Activated T-cell treated with anti-CD3 and anti-CD28 coated beads, Interleukin-2, amount 50 U/mL, for 4 hours (primary cell): ENCODE measurements at regions not wholly inside any gene's neighbourhood (a gene's known extent, or its start where the extent isn't known, plus 50 kb on each side); places are given as distances from the start of the nearest gene placed in this dataset.

Experiments
- ATAC-seq, 2 donors: fragments of 200-7000 bp; cut with Tn5 transposase; one replicate each; pipeline ENCODE4 v1.10.0; 2021
- DNase-seq: peaks from one replicate; pipeline ENCODE4 v3.0.0-alpha.2; 2020
- H3K27me3 Mint-ChIP-seq: one replicate; pipeline ENCODE4 v1.8.0; 2021; ENCODE audit warnings: low read depth, mixed read lengths
- H3K36me3 Mint-ChIP-seq: one replicate; pipeline ENCODE4 v1.8.0; 2022; ENCODE audit warnings: mixed read lengths; ENCODE audit not compliant: insufficient read depth
- H3K4me1 Mint-ChIP-seq: one replicate; pipeline ENCODE4 v1.8.0; 2021; ENCODE audit warnings: low read depth, mixed read lengths
- H3K4me3 Mint-ChIP-seq: one replicate; pipeline ENCODE4 v1.8.0; 2021; ENCODE audit warnings: mild to moderate bottlenecking, moderate library complexity, mixed read lengths
- H3K9me3 Mint-ChIP-seq: one replicate; pipeline ENCODE4 v1.8.0; 2021; ENCODE audit warnings: mixed read lengths

DNA sequence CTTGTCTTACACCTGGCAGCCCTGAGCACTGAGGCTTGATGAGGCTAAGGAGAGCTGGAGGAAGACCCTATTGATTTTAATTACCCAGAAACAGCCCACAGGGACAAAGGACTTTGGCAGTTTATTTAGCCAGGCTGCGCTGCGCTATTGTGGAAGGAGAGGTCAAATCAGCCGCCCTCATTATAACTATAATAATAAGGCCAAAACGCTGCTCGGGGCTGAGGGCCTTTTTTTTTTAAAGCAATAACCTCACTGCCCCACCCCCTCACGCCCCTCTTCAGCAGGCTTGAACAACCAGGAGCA is 60.6 kb upstream of the NKX1-1 start:
- H3K4me3 Mint-ChIP-seq = no peak overlapping the region
- no peaks in the 10 kb centered on the region for H3K4me1 Mint-ChIP-seq
- H3K9me3 Mint-ChIP-seq = peaks cover 13% of the 10 kb centered on the region
- no peaks in the 10 kb centered on the region for H3K36me3 Mint-ChIP-seq
- DNase-seq = no peak
- ATAC-seq = no peak
- H3K27me3 Mint-ChIP-seq = peaks cover 18% of the 10 kb centered on the region

DNA sequence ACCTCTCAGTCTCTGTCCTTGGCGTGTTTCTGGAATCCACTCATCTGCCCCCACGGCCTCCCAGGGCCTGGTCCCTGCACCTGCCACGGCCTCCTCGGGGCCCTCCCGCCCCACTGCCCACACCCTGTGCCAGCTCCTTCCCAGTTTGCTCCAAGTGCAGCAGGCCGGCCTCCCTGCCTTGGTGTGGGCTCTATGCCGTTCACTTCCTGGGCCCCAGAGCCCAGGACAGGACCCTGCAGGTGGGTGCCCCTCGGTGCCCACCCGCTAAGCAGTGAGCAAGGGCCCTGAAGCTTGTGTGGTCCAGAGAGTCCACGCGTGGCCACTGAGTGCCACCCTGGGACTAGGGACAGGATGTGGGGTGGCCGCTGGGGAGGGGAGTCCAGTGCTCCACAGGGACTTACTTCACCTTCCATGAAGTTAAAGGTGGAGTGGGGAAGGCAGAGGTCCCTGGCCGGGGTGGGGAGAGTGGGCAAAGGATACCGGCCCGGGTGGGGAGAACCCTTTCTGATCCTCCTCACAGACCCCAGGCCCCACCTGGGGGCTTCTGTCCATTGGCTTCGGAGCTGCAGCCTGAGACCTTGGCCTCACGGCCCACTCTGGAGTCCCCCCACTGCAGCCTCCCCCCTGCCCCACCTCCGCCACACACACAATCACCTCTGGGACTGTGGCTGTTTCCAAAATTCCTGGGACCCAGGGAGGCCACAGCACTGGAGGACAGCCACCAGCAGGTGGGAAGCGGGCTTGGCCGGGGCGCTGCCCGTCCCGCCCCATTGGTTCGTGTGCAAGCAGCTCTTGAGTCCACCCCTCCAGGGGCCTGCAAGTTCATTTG is 60.0 kb upstream of the NKX1-1 start:
- DNase-seq (no peak), ATAC-seq (no peak)
- Mint-ChIP-seq H3K27me3 (peaks cover 23% of the 10 kb centered on the region), H3K9me3 (peaks cover 13% of the 10 kb centered on the region), H3K36me3 (no peaks in the 10 kb centered on the region), H3K4me3 (no peak overlapping the region), H3K4me1 (no peaks in the 10 kb centered on the region)

DNA sequence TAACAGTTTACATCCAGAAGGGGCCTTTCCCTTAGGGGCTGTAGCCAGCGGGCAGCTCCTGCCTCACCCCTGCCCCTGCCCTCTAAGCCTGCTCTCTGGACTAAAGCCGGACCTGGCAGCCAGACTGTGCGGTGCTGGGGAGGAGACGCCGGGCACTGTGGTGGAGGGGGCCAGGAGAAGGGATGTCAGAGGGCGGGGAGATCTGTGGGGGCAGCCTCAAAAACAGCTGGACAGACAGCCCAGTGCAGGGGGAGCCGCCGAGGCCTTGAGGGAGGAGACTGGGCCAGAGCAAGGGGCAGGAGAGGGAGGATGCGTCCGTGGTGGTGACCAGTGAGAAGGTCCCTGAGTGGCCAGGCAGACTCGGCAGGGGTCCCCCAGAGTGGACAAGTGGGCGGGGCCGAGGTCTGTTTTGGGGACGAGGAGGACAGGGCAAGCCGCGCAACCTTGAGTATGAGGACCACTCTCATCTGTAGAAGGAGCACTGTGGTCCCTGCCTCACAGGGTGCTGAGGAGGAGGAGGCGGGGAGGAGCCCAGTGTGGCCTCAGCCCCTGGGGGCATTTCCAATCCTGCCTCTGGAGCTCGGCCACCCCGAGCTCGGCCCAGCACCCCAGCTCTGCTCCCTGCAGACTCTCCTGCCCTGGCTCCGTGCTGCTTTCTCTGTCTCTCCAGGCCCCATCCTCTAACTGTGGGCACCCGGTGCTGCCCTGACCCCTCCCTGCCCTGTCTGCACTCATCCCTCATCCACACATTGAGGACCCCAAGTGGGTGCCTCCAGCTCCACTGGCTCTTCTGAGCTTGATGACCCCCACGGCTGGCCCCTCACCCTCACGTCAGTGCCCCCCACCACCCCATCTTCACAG is 59.2 kb upstream of the NKX1-1 start:
- Mint-ChIP-seq H3K4me1 (no peaks in the 10 kb centered on the region), H3K9me3 (peaks cover 13% of the 10 kb centered on the region), H3K27me3 (peaks cover 25% of the 10 kb centered on the region), H3K36me3 (no peaks in the 10 kb centered on the region), H3K4me3 (no peak overlapping the region)
- DNase-seq (no peak), ATAC-seq (no peak)

DNA sequence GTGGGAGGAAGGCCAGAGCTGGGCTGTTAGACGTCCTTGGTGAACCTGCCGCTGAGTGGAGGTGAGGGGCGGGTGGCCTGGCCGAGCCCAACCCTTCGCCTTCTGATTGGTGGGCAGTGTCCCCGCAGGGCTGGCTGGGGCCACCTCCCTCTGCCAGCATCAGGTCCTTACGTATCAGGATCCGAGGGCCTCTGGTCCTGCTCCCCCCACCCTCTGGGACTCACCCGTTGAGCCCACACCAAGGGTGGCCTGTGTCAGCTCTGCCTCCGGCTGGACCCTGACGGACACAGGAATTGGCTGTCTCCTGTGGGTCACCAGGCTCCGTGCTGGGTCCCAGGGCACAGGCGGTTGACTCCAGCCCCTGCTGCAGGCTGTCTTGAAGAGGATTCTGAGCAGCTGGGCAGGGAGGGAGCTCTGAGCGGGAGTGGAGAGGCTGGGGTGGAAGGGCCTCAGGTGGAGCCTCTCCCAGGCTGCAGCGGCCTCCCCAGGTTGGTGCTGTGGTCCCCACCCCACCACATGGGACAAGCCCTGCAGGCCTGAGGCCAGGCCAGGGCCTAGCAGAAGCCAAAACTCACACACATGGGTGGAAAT is 58.4 kb upstream of the NKX1-1 start:
- peaks cover 13% of the 10 kb centered on the region for H3K9me3 Mint-ChIP-seq
- no peak for ATAC-seq
- H3K4me3 Mint-ChIP-seq = no peak overlapping the region
- H3K27me3 Mint-ChIP-seq = peaks cover 26% of the 10 kb centered on the region
- DNase-seq = no peak
- H3K4me1 Mint-ChIP-seq = no peaks in the 10 kb centered on the region
- H3K36me3 Mint-ChIP-seq = no peaks in the 10 kb centered on the region

DNA sequence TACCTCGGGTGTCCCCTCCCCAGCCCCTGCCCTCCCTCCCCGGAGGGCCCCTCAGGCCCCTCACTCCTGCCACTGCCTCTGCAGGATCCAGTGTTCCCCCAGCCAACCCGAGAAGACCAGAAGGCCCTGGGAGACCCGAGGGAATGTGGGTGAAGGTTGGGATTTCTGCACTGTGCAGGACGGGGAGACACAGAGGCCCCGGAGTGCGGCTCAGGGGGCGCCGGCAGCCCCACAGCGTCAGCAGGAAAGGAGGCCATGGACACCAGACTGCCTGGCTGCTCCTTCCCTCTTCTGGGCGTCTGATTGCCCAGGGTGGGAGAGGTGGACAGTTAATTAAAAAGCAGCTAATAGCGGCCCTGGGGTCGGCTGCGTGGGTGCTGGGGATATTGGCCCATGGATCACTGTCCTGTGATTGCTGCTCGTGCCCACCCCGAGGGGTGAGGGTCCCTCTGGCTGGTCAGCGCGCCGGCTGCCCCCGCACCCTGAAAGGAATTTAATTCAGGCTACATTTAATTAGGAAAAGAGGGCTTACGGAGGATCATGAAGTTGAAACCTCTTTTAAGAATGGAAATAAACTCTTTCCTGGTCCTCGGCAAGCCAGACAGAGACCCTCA is 57.8 kb upstream of the NKX1-1 start:
- H3K4me1 Mint-ChIP-seq = no peaks in the 10 kb centered on the region
- H3K9me3 Mint-ChIP-seq = peaks cover 13% of the 10 kb centered on the region
- ATAC-seq (no peak), DNase-seq (no peak)
- H3K27me3 Mint-ChIP-seq = peaks cover 29% of the 10 kb centered on the region
- H3K36me3 Mint-ChIP-seq = no peaks in the 10 kb centered on the region
- no peak overlapping the region for H3K4me3 Mint-ChIP-seq

DNA sequence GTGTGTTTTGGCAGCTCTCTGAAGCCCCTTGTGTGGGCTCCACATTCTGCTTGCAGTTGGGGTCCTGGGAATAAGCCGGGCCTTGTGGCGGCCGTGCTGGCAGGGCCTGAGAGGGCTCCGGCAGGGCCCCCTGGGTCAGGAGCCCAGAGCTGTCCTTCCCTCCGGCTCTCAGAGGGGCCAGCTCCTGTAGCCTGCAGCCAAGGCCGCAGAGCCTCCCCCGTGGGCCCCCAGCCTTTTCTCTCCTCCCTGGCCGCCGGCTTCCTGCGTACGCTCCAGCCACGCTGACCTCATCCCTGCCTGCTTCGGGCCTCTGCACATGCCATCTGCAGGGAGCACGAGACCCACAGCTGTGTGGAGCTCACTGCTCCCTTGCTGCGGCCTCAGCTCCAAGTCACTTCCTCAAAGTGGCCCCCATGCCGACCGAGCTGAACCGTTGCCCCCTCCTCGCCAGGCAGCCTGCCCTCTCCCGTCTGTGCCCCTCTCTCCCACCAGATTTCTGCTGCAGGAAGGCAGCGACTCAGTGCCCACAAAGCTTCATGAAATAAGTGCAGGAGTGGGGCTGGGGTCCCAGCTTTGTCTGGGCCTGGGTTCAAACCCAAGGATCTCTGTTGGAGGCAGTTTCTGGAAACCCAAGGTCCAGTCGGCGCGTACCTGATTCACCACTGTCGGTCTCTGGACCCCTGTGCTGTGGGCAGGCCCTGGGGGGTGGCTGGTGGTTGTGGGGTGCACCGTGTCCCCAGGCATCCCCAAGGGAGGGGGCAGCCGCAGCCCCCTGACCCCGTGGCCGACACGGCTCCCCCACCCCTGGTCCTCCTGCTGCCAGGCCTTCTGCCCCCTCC is 57.1 kb upstream of the NKX1-1 start:
- no peak for ATAC-seq
- Mint-ChIP-seq H3K27me3 (peaks cover 36% of the 10 kb centered on the region), H3K4me3 (no peak overlapping the region), H3K36me3 (no peaks in the 10 kb centered on the region), H3K9me3 (peaks cover 11% of the 10 kb centered on the region), H3K4me1 (no peaks in the 10 kb centered on the region)
- no peak for DNase-seq

DNA sequence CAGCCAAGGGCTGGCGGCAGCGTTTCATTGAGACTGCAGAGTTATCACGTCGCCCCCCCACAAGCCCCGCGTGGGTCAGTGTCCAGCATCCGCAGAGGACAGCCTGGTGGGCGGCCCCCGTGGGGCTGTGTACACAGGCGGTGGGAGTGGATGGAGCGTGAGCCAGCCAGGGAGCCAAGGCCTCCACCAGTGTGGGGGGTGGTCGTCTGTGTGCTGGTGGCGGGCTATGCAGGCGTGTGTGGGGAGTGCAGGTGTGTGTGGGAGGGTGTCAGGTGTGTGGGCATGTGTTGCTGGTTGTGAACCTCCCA is 56.5 kb upstream of the NKX1-1 start:
- H3K4me1 Mint-ChIP-seq = no peaks in the 10 kb centered on the region
- H3K27me3 Mint-ChIP-seq = peaks cover 39% of the 10 kb centered on the region
- H3K36me3 Mint-ChIP-seq = no peaks in the 10 kb centered on the region
- no peak for DNase-seq
- peaks cover 5% of the 10 kb centered on the region for H3K9me3 Mint-ChIP-seq
- ATAC-seq = no peak
- H3K4me3 Mint-ChIP-seq = no peak overlapping the region

DNA sequence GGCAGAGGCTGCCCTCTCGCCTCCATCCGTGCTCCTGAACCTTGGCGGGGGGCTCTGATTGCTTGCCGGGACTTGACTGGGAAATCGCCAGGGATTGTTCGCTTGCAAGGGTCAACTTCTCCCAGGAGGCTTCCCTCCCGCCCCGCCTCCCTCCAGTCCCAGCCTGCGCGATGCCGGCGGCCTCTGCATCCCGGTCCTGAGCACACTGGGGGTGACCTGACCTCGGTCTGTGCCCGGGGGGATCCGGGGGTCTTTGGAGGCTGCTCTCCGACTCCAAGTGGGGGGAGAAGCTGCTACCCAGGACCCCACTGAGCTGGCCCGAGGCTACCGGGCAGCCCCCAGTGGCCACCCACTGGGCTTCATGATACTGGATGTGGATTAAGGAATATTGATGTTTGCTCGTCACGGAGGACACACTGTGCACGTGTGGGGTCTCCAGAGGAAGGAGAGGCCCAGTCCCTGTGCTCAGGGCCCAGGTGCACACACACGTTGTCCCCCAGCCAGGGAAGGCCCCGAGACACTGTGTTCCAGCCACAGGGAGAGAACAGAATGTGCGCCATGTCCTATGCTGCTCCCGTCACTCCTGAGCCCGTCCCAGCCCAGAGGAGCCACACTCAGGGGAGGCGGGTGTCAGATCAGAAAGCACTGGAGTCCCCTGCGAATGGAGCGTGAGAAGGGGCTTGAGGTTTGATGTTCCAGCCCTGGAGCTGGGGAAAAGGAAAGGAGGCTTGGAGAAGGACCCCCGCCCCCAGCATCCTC is 55.9 kb upstream of the NKX1-1 start:
- H3K4me1 Mint-ChIP-seq = no peaks in the 10 kb centered on the region
- no peaks in the 10 kb centered on the region for H3K36me3 Mint-ChIP-seq
- DNase-seq = no peak
- no peak overlapping the region for H3K4me3 Mint-ChIP-seq
- H3K9me3 Mint-ChIP-seq = peaks cover 2% of the 10 kb centered on the region
- peaks cover 41% of the 10 kb centered on the region for H3K27me3 Mint-ChIP-seq
- no peak for ATAC-seq

DNA sequence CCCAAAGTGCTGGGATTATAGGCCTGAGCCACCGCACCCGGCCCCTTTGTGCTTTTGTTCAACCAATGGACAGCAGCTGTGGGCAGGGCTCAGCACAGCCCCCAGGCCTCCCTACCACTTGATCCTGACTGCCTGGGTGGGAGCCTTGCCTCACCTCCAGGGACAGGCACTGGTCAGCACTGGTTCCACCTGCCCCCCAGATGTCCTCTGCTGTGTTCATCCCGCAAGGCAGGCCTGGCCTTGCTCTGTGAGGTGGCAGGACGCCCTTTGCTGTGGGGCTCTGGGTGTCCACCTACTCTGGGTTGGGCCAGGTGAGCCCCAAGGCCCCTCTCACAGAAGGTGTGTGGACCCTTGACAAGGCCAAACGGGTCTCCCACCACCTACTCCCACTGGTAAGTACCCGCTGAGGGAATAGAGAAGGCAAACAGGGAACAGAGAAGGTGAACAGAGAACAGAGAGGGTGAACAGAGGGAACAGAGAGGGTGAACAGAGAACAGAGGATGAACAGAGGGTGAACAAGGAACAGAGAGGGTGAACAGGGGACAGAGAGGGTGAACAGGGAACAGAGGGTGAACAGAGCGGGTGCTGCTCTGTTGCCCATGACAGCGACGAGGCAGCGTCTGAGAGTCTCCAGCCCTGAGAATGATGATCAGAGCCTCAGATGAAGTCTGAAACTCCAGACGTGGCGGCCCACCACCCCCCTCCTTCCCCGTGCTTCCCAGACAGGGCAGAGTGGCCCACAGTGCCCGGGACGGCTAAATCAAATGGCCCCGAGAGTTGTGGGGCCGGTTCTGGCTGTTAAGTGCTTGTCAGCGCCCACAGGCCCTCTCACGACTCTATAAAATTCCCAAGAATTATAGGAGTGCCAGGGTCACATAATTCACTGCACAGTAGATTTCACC is 55.0 kb upstream of the NKX1-1 start:
- H3K27me3 Mint-ChIP-seq = peaks cover 46% of the 10 kb centered on the region
- no peak overlapping the region for H3K4me3 Mint-ChIP-seq

DNA sequence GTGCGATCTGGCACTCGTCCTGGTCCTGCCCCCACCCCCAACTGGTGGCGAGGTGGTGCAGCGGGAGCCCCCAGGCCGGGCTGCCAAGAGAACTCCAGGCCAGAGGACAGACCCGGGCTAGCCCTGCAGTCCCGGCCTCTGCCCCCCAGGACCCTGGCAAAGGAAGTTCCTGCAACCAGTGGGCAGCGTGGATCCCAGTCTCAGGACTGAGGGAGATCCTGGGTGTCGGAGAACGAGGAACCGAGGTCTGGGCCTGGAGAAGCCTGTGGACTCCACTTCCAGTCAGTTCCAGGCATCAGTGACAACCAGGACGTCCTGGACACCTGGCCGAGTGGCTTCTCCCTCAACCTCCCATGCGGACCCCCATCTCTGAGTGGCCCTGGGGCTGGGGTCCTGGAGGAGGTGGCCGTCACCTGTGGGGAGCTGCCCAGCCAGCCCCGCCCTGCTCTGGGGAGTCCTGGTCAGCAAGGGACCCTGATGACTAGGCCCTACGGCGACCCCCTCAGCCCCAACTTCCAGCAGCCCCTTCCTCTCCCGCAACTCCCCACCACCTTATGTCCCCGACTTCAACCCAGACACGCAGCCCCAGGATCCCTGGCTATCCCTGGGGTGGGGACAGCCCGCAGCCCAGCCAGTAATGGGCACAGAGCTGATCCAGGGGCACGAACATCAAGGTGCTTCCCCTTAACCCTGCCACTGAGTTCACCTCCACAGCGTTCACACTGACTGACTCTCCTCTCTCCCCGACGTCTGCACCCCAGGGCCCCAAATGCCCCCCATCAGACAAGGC is 53.7 kb upstream of the NKX1-1 start:
- no peaks in the 10 kb centered on the region for H3K4me1 Mint-ChIP-seq
- ATAC-seq = no peak
- peaks cover 46% of the 10 kb centered on the region for H3K27me3 Mint-ChIP-seq
- H3K9me3 Mint-ChIP-seq = peaks cover 6% of the 10 kb centered on the region
- H3K4me3 Mint-ChIP-seq = no peak overlapping the region
- no peak for DNase-seq
- H3K36me3 Mint-ChIP-seq = no peaks in the 10 kb centered on the region

More for the DNA sequence above, 55.0 kb upstream of the NKX1-1 start:
- no peaks in the 10 kb centered on the region for H3K36me3 Mint-ChIP-seq
- DNase-seq = no peak
- no peaks in the 10 kb centered on the region for H3K4me1 Mint-ChIP-seq
- H3K9me3 Mint-ChIP-seq = peaks cover 6% of the 10 kb centered on the region
- ATAC-seq = no peak

DNA sequence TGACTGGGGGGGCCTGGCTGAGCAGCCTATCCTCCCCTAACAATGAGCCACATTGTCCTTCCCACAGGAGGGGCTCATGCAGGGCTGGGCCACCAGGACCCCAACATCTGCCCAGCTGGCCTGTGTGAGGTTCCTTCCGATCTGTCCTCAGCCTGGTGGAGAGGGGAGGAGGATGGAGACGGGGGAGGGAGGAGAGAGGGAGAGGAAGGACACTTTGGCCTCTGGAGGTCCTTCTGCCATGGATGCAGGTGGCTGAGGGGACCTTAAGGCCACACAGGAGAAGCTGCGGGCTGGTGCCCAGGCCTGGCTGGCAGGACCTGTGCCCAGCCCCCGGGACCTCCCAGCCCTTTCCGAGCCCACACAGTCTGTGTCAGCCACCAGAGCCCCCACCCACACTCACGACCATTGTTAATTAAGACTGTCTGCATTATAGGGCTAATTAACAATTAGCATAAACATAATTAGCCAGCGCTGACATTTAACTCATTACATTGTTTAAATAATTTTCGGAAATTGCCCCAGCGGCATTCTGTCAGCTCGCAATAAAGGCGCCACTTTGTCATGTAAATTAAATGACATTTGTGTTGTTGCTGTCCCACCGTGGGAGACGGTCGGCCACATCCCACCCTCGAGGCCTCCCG is 53.0 kb upstream of the NKX1-1 start:
- no peaks in the 10 kb centered on the region for H3K36me3 Mint-ChIP-seq
- peaks cover 45% of the 10 kb centered on the region for H3K27me3 Mint-ChIP-seq
- DNase-seq = no peak
- peaks cover 6% of the 10 kb centered on the region for H3K9me3 Mint-ChIP-seq
- H3K4me1 Mint-ChIP-seq = no peaks in the 10 kb centered on the region
- no peak for ATAC-seq
- H3K4me3 Mint-ChIP-seq = no peak overlapping the region

DNA sequence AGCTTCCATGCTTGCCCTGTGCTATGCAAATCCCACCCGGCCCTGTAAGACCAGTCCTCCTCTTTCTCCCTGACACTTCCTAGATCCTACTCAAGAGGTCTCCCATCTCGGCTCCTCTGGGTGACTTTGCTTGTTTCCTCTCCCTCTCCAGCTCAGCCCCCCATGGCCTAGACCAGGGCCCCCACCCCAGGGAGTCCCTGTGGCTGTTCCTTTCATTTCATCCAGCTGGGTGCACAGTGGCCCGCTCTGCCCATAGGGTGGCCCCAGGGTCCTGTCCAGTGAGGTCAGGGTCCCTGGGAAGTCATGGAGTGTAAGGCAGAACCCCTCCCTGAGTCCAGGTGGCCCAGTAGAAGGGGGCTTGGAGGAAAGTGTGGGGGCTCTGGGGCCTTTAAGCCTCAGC is 52.3 kb upstream of the NKX1-1 start:
- no peaks in the 10 kb centered on the region for H3K36me3 Mint-ChIP-seq
- no peak overlapping the region for H3K4me3 Mint-ChIP-seq
- H3K27me3 Mint-ChIP-seq = peaks cover 44% of the 10 kb centered on the region
- H3K4me1 Mint-ChIP-seq = no peaks in the 10 kb centered on the region
- DNase-seq = no peak
- no peak for ATAC-seq
- peaks cover 12% of the 10 kb centered on the region for H3K9me3 Mint-ChIP-seq
